Mesothelial cell of epicardium (in vitro differentiated cells): ENCODE measurements at regions not wholly inside any gene's neighbourhood (a gene's known extent, or its start where the extent isn't known, plus 50 kb on each side); places are given as distances from the start of the nearest gene placed in this dataset.

Experiments
- DNase-seq, 2 experiments: peaks; one replicate each; pipeline ENCODE4 v3.0.0; 2021; ENCODE audit warnings: low spot score in 2 of 2; ENCODE audit not compliant: unreplicated experiment in 2 of 2
- H3K27ac Mint-ChIP-seq: 2 replicates; pipeline ENCODE4 v1.8.0; 2021; ENCODE audit warnings: mixed read lengths
- H3K27me3 Mint-ChIP-seq: 2 replicates; pipeline ENCODE4 v1.8.0; 2021; ENCODE audit warnings: low read depth, mixed read lengths
- H3K36me3 Mint-ChIP-seq: 2 replicates; pipeline ENCODE4 v1.8.0; 2021; ENCODE audit warnings: mixed read lengths
- H3K4me1 Mint-ChIP-seq: 2 replicates; pipeline ENCODE4 v1.8.0; 2021; ENCODE audit warnings: mixed read lengths
- H3K4me3 Mint-ChIP-seq: 2 replicates; pipeline ENCODE4 v1.8.0; 2021; ENCODE audit warnings: mild to moderate bottlenecking, moderate library complexity, mixed read lengths
- H3K9me3 Mint-ChIP-seq: 2 replicates; pipeline ENCODE4 v1.8.0; 2021; ENCODE audit warnings: mixed read lengths
- TF ChIP-seq, protein P1 (sequence below): fragments of 200-600 bp; sonication (generic); IDR thresholded peaks from one replicate; pipeline ENCODE4 v1.5.0; 2021; ENCODE audit warnings: antibody characterized with exemption; ENCODE audit not compliant: unreplicated experiment

DNA sequence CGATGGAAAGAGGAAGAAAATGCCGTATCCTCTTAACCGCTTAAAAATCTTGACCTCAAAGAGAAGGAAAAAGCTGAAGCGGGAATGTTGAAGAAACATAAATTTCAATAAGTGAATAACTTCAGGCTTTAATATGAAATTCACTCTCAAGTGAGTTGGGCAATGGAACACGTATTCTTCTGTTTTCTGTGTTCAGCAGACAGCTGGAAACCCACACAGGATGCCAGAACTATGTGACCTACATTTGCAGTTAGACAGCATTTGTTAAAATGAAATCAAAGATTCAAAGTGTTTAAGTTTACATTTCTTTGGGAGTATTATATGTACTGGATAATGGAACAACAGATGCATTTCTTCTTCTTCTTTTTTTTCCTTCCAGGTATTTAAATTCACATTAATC is 80.5 kb upstream of the SPATS2L start:
- no peaks in the 10 kb centered on the region for H3K36me3 Mint-ChIP-seq
- H3K4me3 Mint-ChIP-seq, result no peak overlapping the region
- H3K27me3 Mint-ChIP-seq, result no peaks in the 10 kb centered on the region
- DNase-seq, result no peak
- TF ChIP-seq, protein P1, sequence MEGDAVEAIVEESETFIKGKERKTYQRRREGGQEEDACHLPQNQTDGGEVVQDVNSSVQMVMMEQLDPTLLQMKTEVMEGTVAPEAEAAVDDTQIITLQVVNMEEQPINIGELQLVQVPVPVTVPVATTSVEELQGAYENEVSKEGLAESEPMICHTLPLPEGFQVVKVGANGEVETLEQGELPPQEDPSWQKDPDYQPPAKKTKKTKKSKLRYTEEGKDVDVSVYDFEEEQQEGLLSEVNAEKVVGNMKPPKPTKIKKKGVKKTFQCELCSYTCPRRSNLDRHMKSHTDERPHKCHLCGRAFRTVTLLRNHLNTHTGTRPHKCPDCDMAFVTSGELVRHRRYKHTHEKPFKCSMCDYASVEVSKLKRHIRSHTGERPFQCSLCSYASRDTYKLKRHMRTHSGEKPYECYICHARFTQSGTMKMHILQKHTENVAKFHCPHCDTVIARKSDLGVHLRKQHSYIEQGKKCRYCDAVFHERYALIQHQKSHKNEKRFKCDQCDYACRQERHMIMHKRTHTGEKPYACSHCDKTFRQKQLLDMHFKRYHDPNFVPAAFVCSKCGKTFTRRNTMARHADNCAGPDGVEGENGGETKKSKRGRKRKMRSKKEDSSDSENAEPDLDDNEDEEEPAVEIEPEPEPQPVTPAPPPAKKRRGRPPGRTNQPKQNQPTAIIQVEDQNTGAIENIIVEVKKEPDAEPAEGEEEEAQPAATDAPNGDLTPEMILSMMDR, result no peak
- H3K27ac Mint-ChIP-seq, result no peak overlapping the region
- peaks cover 4% of the 10 kb centered on the region for H3K4me1 Mint-ChIP-seq
- H3K9me3 Mint-ChIP-seq, result peaks cover 4% of the 10 kb centered on the region

DNA sequence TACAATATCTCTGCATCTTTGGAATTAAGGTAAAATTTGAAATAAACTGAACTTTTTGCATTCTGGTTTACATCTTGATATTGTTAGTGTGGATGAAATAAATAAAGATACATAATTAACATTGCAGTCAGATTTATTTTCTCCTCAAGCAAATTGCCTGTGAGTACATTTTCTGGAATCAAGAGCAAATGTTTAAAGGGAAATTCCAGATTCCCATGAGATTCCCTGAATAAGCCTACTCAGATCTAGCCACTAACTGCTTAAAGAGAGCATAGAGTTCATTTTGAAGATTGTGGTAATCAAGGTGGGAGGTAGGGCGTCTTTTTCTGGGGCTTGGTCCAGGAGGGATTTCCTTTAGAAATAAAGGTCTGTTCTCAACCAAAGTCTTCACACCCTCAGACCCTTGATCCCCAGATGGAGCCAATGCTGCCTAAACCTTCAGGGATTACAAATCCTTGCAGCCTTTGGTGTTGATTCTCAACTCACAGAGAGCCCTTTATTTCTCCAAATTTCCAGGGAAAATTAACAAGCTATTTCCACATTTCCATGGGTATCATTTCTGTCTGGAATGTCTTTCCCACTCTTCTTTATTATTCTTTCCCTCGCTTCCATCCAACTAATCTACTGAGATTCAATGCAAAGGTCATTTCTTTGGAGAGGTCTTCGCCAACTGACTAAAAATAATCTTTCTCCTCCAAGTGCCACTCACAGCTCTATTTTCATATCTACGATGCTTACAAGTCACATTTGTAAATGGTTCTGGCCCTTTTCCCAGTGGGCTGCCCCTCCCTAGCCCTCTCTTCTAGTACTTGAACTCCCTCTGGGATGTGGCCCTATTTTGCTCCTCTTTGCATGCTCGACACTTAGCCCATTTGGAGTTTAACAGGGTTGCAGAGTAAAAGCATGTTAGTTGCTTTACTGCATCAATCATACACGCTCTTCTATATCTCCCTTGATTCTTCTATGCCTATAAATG is 79.8 kb upstream of the SPATS2L start:
- Mint-ChIP-seq H3K27me3 (no peaks in the 10 kb centered on the region), H3K27ac (no peak overlapping the region), H3K9me3 (peaks cover 4% of the 10 kb centered on the region), H3K4me3 (no peak overlapping the region), H3K36me3 (no peaks in the 10 kb centered on the region), H3K4me1 (peaks cover 4% of the 10 kb centered on the region)
- TF ChIP-seq, protein P1, result no peak
- no peak for DNase-seq

DNA sequence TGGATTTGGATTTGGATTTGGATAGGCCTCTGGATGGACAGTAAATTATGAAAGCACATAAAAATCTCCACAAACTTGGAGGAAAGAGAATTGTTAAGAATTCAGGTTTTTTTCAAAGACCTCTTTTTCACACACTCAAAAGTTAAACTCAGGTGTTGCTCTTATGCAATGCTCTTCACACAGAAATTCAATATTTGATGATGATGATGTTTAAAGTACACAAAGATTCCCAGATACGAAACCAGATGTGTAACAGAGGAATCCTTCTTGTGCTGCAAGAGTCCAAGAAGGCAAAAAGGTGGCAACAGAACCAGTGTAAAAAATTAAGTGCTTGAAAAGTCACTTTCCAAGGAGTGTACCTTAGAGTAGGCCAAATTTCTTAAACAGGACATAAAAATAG is 75.8 kb upstream of the SPATS2L start:
- H3K36me3 Mint-ChIP-seq, result no peaks in the 10 kb centered on the region
- H3K27ac Mint-ChIP-seq, result no peak overlapping the region
- no peak for DNase-seq
- H3K27me3 Mint-ChIP-seq, result no peaks in the 10 kb centered on the region
- peaks cover 4% of the 10 kb centered on the region for H3K4me1 Mint-ChIP-seq
- H3K9me3 Mint-ChIP-seq, result peaks cover 10% of the 10 kb centered on the region
- TF ChIP-seq, protein P1, result no peak
- no peak overlapping the region for H3K4me3 Mint-ChIP-seq

DNA sequence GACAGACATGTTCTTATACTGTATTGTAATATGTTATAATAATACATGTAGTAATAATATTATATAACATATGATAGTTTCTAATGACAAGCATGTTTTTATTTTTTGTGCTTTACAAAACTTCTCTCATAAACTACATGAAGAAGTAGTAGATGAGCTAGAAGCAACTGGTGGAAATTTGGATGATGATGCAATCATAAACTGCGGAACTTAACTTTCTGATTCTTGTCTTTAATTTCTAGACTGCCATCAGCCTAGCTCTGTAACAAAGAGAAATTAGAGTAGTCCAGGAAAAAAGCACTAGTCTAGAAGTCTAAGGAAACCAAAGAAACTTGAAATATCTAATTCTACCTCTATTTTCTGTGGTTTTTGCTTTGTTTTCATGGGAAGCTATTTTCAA is 71.0 kb upstream of the SPATS2L start:
- no peak for DNase-seq
- Mint-ChIP-seq H3K27me3 (no peaks in the 10 kb centered on the region), H3K4me3 (no peak overlapping the region), H3K27ac (no peak overlapping the region), H3K9me3 (peaks cover 10% of the 10 kb centered on the region), H3K36me3 (no peaks in the 10 kb centered on the region), H3K4me1 (peaks cover 6% of the 10 kb centered on the region)
- TF ChIP-seq, protein P1, result no peak

DNA sequence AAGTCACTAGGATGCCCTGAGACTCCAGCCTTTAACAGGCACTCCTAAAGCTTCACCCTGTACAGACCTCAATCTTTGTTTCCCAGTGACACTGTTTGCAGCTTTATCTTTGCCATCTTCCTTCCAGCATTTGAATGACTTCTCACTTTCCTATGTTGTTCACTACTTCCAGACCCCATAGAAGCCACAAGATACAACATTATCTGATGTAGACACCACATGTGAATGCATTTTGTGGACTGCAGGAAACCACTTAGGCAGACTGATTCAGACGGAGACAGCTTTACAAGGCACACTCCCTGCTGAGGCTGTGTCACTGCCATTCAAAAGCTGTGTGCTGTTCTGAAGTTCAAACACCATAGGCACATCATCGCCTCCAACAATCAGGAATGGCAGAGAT is 67.3 kb upstream of the SPATS2L start:
- Mint-ChIP-seq H3K27me3 (no peaks in the 10 kb centered on the region), H3K36me3 (no peaks in the 10 kb centered on the region), H3K4me3 (no peak overlapping the region), H3K4me1 (peaks cover 41% of the 10 kb centered on the region), H3K27ac (no peak overlapping the region), H3K9me3 (peaks cover 5% of the 10 kb centered on the region)
- no peak for DNase-seq
- TF ChIP-seq, protein P1, result no peak
